NCI-H345 treated with DMSO at 0.1 percent for 48 hours (cell line): ENCODE measurements at regions not wholly inside any gene's neighbourhood (a gene's known extent, or its start where the extent isn't known, plus 50 kb on each side); places are given as distances from the start of the nearest gene placed in this dataset.
A peak's percentile ranks its signal among the peaks of the same experiment; 100 is the strongest.
"Not testable (repeated sequence)": the region's sequence is repeated elsewhere in the genome, so short reads cannot be mapped to it uniquely, and the experiment has no call there.

ENCODE experiments used
- DNase-seq: peaks from one replicate; lab custom pipeline; 2025; ENCODE audit not compliant: unreplicated experiment; lab: John Stamatoyannopoulos, UW

- not testable (repeated sequence) for DNase-seq
Observed at GRCh38 chr20:47957989-47958801, 172.9 kb upstream of the SULF2 start.

GRCh38 chr20:47957135-47957534 is 171.9 kb upstream of the SULF2 start:
- DNase-seq = no peak

GRCh38 chr20:47956268-47956995 is 171.2 kb upstream of the SULF2 start:
- DNase-seq = no peak

GRCh38 chr20:47953471-47953870 is 168.2 kb upstream of the SULF2 start:
- no peak for DNase-seq

- DNase-seq = no peak
Observed at GRCh38 chr20:47952023-47952564, 166.8 kb upstream of the SULF2 start.

- no peak for DNase-seq
Observed at GRCh38 chr20:47951521-47951971, 166.3 kb upstream of the SULF2 start.

GRCh38 chr20:47950913-47951283 is 165.6 kb upstream of the SULF2 start:
- DNase-seq = no peak

GRCh38 chr20:47950124-47950912 is 165.0 kb upstream of the SULF2 start:
- DNase-seq = peak; percentile 82

GRCh38 chr20:47949230-47949629 is 163.9 kb upstream of the SULF2 start:
- DNase-seq = no peak

- DNase-seq = no peak
Observed at GRCh38 chr20:47944682-47945081, 159.4 kb upstream of the SULF2 start.

- no peak for DNase-seq
Observed at GRCh38 chr20:47941869-47942268, 156.6 kb upstream of the SULF2 start.

- DNase-seq = no peak
Observed at GRCh38 chr20:47940101-47940813, 155.0 kb upstream of the SULF2 start.

GRCh38 chr20:47936612-47937011 is 151.3 kb upstream of the SULF2 start:
- no peak for DNase-seq

GRCh38 chr20:47934761-47935160 is 149.5 kb upstream of the SULF2 start:
- DNase-seq = no peak

GRCh38 chr20:47931443-47931842 is 146.2 kb upstream of the SULF2 start:
- DNase-seq = no peak

- DNase-seq = no peak
Observed at GRCh38 chr20:47931002-47931401, 145.7 kb upstream of the SULF2 start.

- no peak for DNase-seq
Observed at GRCh38 chr20:47929368-47930115, 144.3 kb upstream of the SULF2 start.

GRCh38 chr20:47927944-47928343 is 142.7 kb upstream of the SULF2 start:
- DNase-seq = no peak

- DNase-seq = no peak
Observed at GRCh38 chr20:47927385-47927851, 142.1 kb upstream of the SULF2 start.

GRCh38 chr20:47926731-47927130 is 141.4 kb upstream of the SULF2 start:
- no peak for DNase-seq
